PC-3 (cell line): ENCODE measurements at regions not wholly inside any gene's neighbourhood (a gene's known extent, or its start where the extent isn't known, plus 50 kb on each side); places are given as distances from the start of the nearest gene placed in this dataset.

Experiments
- ATAC-seq: fragments of 200-7000 bp; cut with Tn5 transposase; 2 replicates; pipeline ENCODE4 v1.9.1; 2020; ENCODE audit warnings: mild to moderate bottlenecking, moderate library complexity
- BruUV-seq: library from RNA; stranded (reverse); fragments of 400-500 nt; replicated peaks from 2 replicates; lab custom pipeline; 2021; lab: Mats Ljungman, UMichigan
- CTCF ChIA-PET: fragments of 300-600 bp; sonication (Branson Sonifier 250); formaldehyde crosslinking; loops from one replicate; lab custom pipeline; 2022; ENCODE audit warnings: antibody characterized with exemption; lab: Charles Lee
- POLR2A ChIA-PET: fragments of 300-600 bp; sonication (Branson Sonifier 250); formaldehyde crosslinking; loops from one replicate; lab custom pipeline; 2022; ENCODE audit warnings: antibody characterized with exemption; ENCODE audit not compliant: unreplicated experiment; lab: Charles Lee
- DNase-seq: peaks from one replicate; pipeline ENCODE4 v3.0.0-alpha.2; 2015
- H2AFZ ChIP-seq: fragments of 300-600 bp; sonication (generic); 2 replicates; pipeline ENCODE4 v1.6.0; 2016; ENCODE audit warnings: antibody characterized with exemption, low read length
- H3F3A ChIP-seq: fragments of 300-600 bp; sonication (generic); one replicate; pipeline ENCODE4 v1.6.0; 2017; ENCODE audit warnings: antibody characterized with exemption, low read length, control low read depth, mild to moderate bottlenecking; ENCODE audit not compliant: unreplicated experiment
- H3K27ac ChIP-seq: fragments of 300-600 bp; sonication (generic); 2 replicates; pipeline ENCODE4 v1.5.1; 2016; ENCODE audit warnings: mild to moderate bottlenecking, low read length
- H3K27me3 ChIP-seq: fragments of 300-600 bp; sonication (generic); 2 replicates; pipeline ENCODE4 v1.6.1; 2016; ENCODE audit warnings: low read length, mixed read lengths
- H3K36me3 ChIP-seq: fragments of 300-600 bp; sonication (generic); 2 replicates; pipeline ENCODE4 v1.6.1; 2016; ENCODE audit warnings: low read depth, mixed run types, low read length, mixed read lengths
- H3K4me1 ChIP-seq: fragments of 300-600 bp; sonication (generic); 2 replicates; pipeline ENCODE4 v1.5.1; 2016; ENCODE audit warnings: low read length; ENCODE audit not compliant: insufficient read depth
- H3K4me2 ChIP-seq: fragments of 300-600 bp; sonication (generic); 2 replicates; pipeline ENCODE4 v1.6.0; 2016; ENCODE audit warnings: low read length
- H3K4me3 ChIP-seq: fragments of 300-600 bp; sonication (generic); 2 replicates; pipeline ENCODE4 v1.5.1; 2016; ENCODE audit warnings: mild to moderate bottlenecking, low read length, mixed read lengths
- H3K79me2 ChIP-seq: fragments of 300-600 bp; sonication (generic); 2 replicates; pipeline ENCODE4 v1.6.1; 2017; ENCODE audit warnings: low read length, mixed read lengths
- H3K9ac ChIP-seq: fragments of 300-600 bp; sonication (generic); 2 replicates; pipeline ENCODE4 v1.6.0; 2016; ENCODE audit warnings: mild to moderate bottlenecking, low read length
- H3K9me2 ChIP-seq: fragments of 300-600 bp; sonication (generic); replicated peaks from 2 replicates; pipeline ENCODE4 v1.6.1; 2016; ENCODE audit warnings: mixed run types, low read length, mixed read lengths
- H3K9me3 ChIP-seq: fragments of 300-600 bp; sonication (generic); 2 replicates; pipeline ENCODE4 v1.6.1; 2016; ENCODE audit warnings: low read length, mixed read lengths
- H4K20me1 ChIP-seq: fragments of 300-600 bp; sonication (generic); 2 replicates; pipeline ENCODE4 v1.6.1; 2016; ENCODE audit warnings: low read length, mixed read lengths
- EZH2 ChIP-seq: fragments of 300-600 bp; sonication (generic); IDR thresholded peaks from one replicate; pipeline ENCODE4 v1.6.1; 2017; ENCODE audit warnings: antibody characterized with exemption, mild to moderate bottlenecking, low read length; ENCODE audit not compliant: unreplicated experiment
- EZH2phosphoT487 ChIP-seq: fragments of 300-600 bp; sonication (generic); IDR thresholded peaks from 2 replicates; pipeline ENCODE4 v1.6.1; 2018; ENCODE audit warnings: mild to moderate bottlenecking, antibody characterized with exemption, low read length, borderline replicate concordance
- intact Hi-C: fragments of 100-400 bp; cut with micrococcal nuclease; formaldehyde crosslinking; loops from 2 replicates; pipeline ENCODE4 v1.9.0; 2023
- TF ChIP-seq, protein P1 (sequence below): fragments of 300-600 bp; sonication (generic); conservative IDR thresholded peaks from 2 replicates; pipeline ENCODE4 v1.5.1; 2017; ENCODE audit warnings: antibody characterized with exemption, low read depth, mild to moderate bottlenecking, low read length

DNA sequence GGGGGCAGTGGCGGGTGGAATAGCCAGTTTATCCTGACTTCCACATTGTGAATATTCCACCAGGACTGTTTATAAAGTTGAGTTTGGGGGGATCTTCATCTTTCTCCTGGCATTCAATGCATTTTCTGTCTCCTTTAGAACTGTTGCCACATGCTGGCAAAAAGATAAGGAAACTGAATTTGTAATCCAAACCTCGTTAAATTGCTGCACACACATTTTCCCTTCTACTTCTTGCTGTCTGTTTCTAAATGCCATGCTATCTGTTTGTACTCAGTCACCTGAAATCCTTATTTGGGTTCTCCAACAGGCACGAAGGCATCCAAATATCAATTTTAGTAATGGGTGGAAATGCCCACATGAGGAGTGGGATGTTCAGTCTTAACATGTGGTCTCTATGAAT, 180.2 kb upstream of the CCN2 start:
- ChIA-PET CTCF (no interaction called here), POLR2A (interaction anchor here (1.4 kb wide), 1 partner anchor 180 kb away, joined by 12 read pairs; the partner anchor contains the start of gene CCN2)

DNA sequence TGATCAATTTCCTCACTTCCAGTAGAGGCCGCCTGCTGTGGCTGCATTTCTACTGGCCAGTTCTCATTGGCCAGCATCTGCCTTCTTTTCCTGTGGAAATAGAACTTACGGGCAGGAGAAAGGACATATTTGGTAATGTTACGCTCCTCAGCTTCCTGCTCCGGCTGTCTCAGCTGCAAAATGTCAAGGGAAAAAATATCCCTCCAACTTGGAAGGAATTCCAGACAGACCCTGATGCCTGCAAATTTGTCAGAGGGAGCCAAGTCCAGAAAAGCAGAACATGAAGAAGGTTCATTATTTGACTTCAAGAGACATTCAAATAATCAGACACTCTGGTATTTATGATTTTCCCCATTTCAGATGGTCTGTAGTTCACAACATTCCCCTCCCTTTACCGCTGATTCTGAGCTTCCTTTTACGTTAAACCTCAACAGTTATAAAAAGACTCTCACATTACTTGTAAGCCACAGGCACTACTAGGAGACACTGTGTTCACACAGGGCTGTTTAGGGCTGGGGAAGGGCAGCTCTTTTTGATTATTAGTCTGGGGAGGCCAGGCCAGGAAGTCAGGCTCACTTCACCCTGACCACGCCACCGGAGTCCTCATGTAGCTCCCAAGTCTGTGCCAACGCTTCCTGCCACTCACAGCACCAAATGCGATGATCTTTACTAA, 179.6 kb upstream of the CCN2 start:
- no peaks in the 10 kb centered on the region for H3K9me3 ChIP-seq
- ChIA-PET POLR2A (no interaction called here), CTCF (no interaction called here)
- H3K4me2 ChIP-seq, result no peak overlapping the region
- H3F3A ChIP-seq, result no peaks in the 10 kb centered on the region
- no peaks in the 10 kb centered on the region for H3K9me2 ChIP-seq
- no peak overlapping the region for H3K4me3 ChIP-seq
- BruUV-seq, result no TSS peak
- H2AFZ ChIP-seq, result no peak overlapping the region
- intact Hi-C loops, result no loop called here
- no peaks in the 10 kb centered on the region for H4K20me1 ChIP-seq
- no peaks in the 10 kb centered on the region for H3K36me3 ChIP-seq
- no peak overlapping the region for H3K9ac ChIP-seq
- no peak for DNase-seq
- no peaks in the 10 kb centered on the region for H3K27me3 ChIP-seq
- peaks cover 22% of the 10 kb centered on the region for H3K4me1 ChIP-seq
- H3K79me2 ChIP-seq, result no peaks in the 10 kb centered on the region
- TF ChIP-seq EZH2phosphoT487, result no peak
- no peak for TF ChIP-seq EZH2
- TF ChIP-seq, protein P1, sequence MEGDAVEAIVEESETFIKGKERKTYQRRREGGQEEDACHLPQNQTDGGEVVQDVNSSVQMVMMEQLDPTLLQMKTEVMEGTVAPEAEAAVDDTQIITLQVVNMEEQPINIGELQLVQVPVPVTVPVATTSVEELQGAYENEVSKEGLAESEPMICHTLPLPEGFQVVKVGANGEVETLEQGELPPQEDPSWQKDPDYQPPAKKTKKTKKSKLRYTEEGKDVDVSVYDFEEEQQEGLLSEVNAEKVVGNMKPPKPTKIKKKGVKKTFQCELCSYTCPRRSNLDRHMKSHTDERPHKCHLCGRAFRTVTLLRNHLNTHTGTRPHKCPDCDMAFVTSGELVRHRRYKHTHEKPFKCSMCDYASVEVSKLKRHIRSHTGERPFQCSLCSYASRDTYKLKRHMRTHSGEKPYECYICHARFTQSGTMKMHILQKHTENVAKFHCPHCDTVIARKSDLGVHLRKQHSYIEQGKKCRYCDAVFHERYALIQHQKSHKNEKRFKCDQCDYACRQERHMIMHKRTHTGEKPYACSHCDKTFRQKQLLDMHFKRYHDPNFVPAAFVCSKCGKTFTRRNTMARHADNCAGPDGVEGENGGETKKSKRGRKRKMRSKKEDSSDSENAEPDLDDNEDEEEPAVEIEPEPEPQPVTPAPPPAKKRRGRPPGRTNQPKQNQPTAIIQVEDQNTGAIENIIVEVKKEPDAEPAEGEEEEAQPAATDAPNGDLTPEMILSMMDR, result no peak
- no peak for ATAC-seq
- H3K27ac ChIP-seq, result peak overlapping the region; percentile 58

More for the DNA sequence above, 180.2 kb upstream of the CCN2 start:
- Histone ChIP-seq H3F3A (no peaks in the 10 kb centered on the region), H3K36me3 (no peaks in the 10 kb centered on the region), H3K4me1 (peaks cover 22% of the 10 kb centered on the region), H3K9me2 (no peaks in the 10 kb centered on the region), H3K4me3 (no peak overlapping the region), H3K9me3 (no peaks in the 10 kb centered on the region), H3K27me3 (no peaks in the 10 kb centered on the region), H3K79me2 (no peaks in the 10 kb centered on the region), H3K4me2 (peak overlapping the region; percentile 11; the same call in 1 of the 2 replicates), H3K9ac (peak overlapping the region; percentile 2; the same call in 1 of the 2 replicates), H2AFZ (no peak overlapping the region), H4K20me1 (no peaks in the 10 kb centered on the region), H3K27ac (peak overlapping the region; percentile 58)
- BruUV-seq, result no TSS peak
- DNase-seq (no peak), ATAC-seq (no peak)
- intact Hi-C loops, result no loop called here
- TF ChIP-seq EZH2 (no peak), EZH2phosphoT487 (no peak)
- TF ChIP-seq, protein P1, result no peak

DNA sequence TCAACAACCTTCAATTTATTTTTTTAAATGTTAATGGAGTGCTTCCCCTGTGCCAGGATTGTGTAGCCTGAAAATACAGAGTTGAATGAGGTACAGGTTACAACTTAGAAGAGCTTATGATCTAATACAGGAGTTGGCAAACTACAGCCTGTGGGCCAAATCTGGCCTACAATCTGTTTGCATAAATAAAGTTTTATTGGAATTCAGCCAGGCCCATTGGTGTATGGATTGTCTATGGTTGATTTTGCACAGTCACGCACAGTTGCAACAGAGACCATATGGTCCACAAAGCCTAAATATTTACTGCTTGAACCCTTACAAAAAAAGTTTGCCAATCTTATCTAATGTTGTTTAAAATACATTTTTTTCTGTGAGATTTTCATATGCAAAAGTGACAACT, 177.3 kb upstream of the CCN2 start:
- H3K27me3 ChIP-seq, result no peaks in the 10 kb centered on the region
- H3K9me3 ChIP-seq, result no peaks in the 10 kb centered on the region
- DNase-seq (no peak), ATAC-seq (no peak)
- H3K4me2 ChIP-seq, result no peak overlapping the region
- no peaks in the 10 kb centered on the region for H3K9me2 ChIP-seq
- no TSS peak for BruUV-seq
- TF ChIP-seq, protein P1, result no peak
- no peak for TF ChIP-seq EZH2phosphoT487
- no peak for TF ChIP-seq EZH2
- H2AFZ ChIP-seq, result no peak overlapping the region
- intact Hi-C loops, result no loop called here
- H3K79me2 ChIP-seq, result no peaks in the 10 kb centered on the region
- no peak overlapping the region for H3K4me3 ChIP-seq
- H3K9ac ChIP-seq, result no peak overlapping the region
- H3K27ac ChIP-seq, result no peak overlapping the region
- CTCF ChIA-PET, result no interaction called here
- no peaks in the 10 kb centered on the region for H4K20me1 ChIP-seq
- H3K4me1 ChIP-seq, result peaks cover 21% of the 10 kb centered on the region
- H3K36me3 ChIP-seq, result no peaks in the 10 kb centered on the region
- POLR2A ChIA-PET, result no interaction called here
- H3F3A ChIP-seq, result no peaks in the 10 kb centered on the region
